Neuronal stem cell (in vitro differentiated cells): ENCODE measurements at regions not wholly inside any gene's neighbourhood (a gene's known extent, or its start where the extent isn't known, plus 50 kb on each side); places are given as distances from the start of the nearest gene placed in this dataset.

Experiments used
- DNase-seq: peaks from one replicate; pipeline ENCODE4 v3.0.0-alpha.2; 2013; ENCODE audit warnings: low spot score
- H2AFZ ChIP-seq: one replicate; pipeline ENCODE4 v1.6.1; 2013; ENCODE audit warnings: mild to moderate bottlenecking, low read length, inconsistent platforms
- H2AK5ac ChIP-seq: 2 replicates; pipeline ENCODE4 v1.6.1; 2013; ENCODE audit warnings: low read depth, mild to moderate bottlenecking, inconsistent platforms, low read length, moderate library complexity, mixed read lengths
- H2BK120ac ChIP-seq: 2 replicates; pipeline ENCODE4 v1.6.1; 2013; ENCODE audit warnings: low read depth, mild to moderate bottlenecking, inconsistent platforms, low read length, moderate library complexity, mixed read lengths
- H2BK12ac ChIP-seq: one replicate; pipeline ENCODE4 v1.6.1; 2013; ENCODE audit warnings: low read length, inconsistent platforms
- H2BK15ac ChIP-seq: 2 replicates; pipeline ENCODE4 v1.6.1; 2013; ENCODE audit warnings: mild to moderate bottlenecking, low read length, inconsistent platforms, mixed read lengths
- H2BK5ac ChIP-seq: one replicate; pipeline ENCODE4 v1.6.1; 2013; ENCODE audit warnings: inconsistent platforms, mild to moderate bottlenecking, low read length, moderate library complexity
- H3K14ac ChIP-seq: one replicate; pipeline ENCODE4 v1.6.1; 2013; ENCODE audit warnings: low read length, inconsistent platforms
- H3K18ac ChIP-seq: 2 replicates; pipeline ENCODE4 v1.6.1; 2013; ENCODE audit warnings: low read length, inconsistent platforms
- H3K23ac ChIP-seq: 2 replicates; pipeline ENCODE4 v1.6.1; 2013; ENCODE audit warnings: low read depth, mild to moderate bottlenecking, mixed read lengths, low read length, inconsistent platforms; ENCODE audit not compliant: poor library complexity
- H3K27ac ChIP-seq: replicated peaks from 3 replicates; pipeline ENCODE4 v1.5.1; 2013; ENCODE audit warnings: low read length, inconsistent platforms
- H3K27me3 ChIP-seq, 3 experiments: 2 replicates each; pipeline ENCODE4 v1.6.1; 2013; ENCODE audit warnings: low read length in 3 of 3, mild to moderate bottlenecking in 2 of 3, inconsistent platforms in 1 of 3, low read depth in 1 of 3, mixed read lengths in 1 of 3, moderate library complexity in 1 of 3; ENCODE audit not compliant: control insufficient read depth in 3 of 3, insufficient read depth in 3 of 3
- H3K36me3 ChIP-seq, 2 donors: replicated peaks in 1 of 2; 2 replicates each; pipeline ENCODE4 v1.6.1; 2013; ENCODE audit warnings: low read length in 2 of 2; ENCODE audit not compliant: control insufficient read depth in 2 of 2, insufficient read depth in 2 of 2
- H3K4ac ChIP-seq: 2 replicates; pipeline ENCODE4 v1.6.1; 2013; ENCODE audit warnings: inconsistent platforms, mild to moderate bottlenecking, low read length, moderate library complexity
- H3K4me1 ChIP-seq, 2 donors: 1 replicate in 1 of 2; 2 replicates in 1 of 2; pipeline ENCODE4 v1.6.1; 2013; ENCODE audit warnings: low read length in 2 of 2, low read depth in 1 of 2; ENCODE audit not compliant: control insufficient read depth in 2 of 2, insufficient read depth in 1 of 2
- H3K4me2 ChIP-seq: one replicate; pipeline ENCODE4 v1.6.1; 2013; ENCODE audit warnings: mild to moderate bottlenecking, low read length, inconsistent platforms; ENCODE audit not compliant: insufficient read depth, poor library complexity, severe bottlenecking
- H3K4me3 ChIP-seq, 2 donors: 2 replicates each; pipeline ENCODE4 v1.5.1; 2013; ENCODE audit warnings: low read length in 2 of 2, mild to moderate bottlenecking in 2 of 2, inconsistent platforms in 1 of 2, moderate library complexity in 1 of 2
- H3K79me1 ChIP-seq: one replicate; pipeline ENCODE4 v1.6.1; 2013; ENCODE audit warnings: low read depth, mild to moderate bottlenecking, inconsistent platforms, low read length, moderate library complexity
- H3K9ac ChIP-seq: one replicate; pipeline ENCODE4 v1.6.1; 2013; ENCODE audit warnings: mild to moderate bottlenecking, low read depth, low read length, inconsistent platforms; ENCODE audit not compliant: poor library complexity
- H3K9me3 ChIP-seq, 2 donors: replicated peaks in 1 of 2; 2 replicates each; pipeline versions ENCODE3 to v1.6.1; 2013; ENCODE audit warnings: low read length in 2 of 2, mild to moderate bottlenecking in 2 of 2, inconsistent platforms in 1 of 2, low read depth in 1 of 2, mixed read lengths in 1 of 2, moderate library complexity in 1 of 2; ENCODE audit not compliant: control insufficient read depth in 2 of 2, insufficient read depth in 1 of 2
- H4K8ac ChIP-seq: one replicate; pipeline ENCODE4 v1.6.1; 2013; ENCODE audit warnings: low read depth, mild to moderate bottlenecking, inconsistent platforms, low read length, moderate library complexity
- H4K91ac ChIP-seq: one replicate; pipeline ENCODE4 v1.6.1; 2013; ENCODE audit warnings: low read length, low read depth, mild to moderate bottlenecking, inconsistent platforms; ENCODE audit not compliant: poor library complexity
- WGBS, 2 donors: extraction: QIAGEN DNeasy Blood & Tissue Kit; methylation state at CpG; one replicate each; pipeline ENCODE4 v1.1.7; 2013; ENCODE audit warnings: missing lambda C conversion rate in 2 of 2, mixed read lengths in 1 of 2; ENCODE audit not compliant: insufficient read length in 2 of 2, insufficient replicate concordance in 1 of 2; ENCODE audit errors: extremely low coverage in 2 of 2; 5-methylcytosine and 5-hydroxymethylcytosine counted together

DNA sequence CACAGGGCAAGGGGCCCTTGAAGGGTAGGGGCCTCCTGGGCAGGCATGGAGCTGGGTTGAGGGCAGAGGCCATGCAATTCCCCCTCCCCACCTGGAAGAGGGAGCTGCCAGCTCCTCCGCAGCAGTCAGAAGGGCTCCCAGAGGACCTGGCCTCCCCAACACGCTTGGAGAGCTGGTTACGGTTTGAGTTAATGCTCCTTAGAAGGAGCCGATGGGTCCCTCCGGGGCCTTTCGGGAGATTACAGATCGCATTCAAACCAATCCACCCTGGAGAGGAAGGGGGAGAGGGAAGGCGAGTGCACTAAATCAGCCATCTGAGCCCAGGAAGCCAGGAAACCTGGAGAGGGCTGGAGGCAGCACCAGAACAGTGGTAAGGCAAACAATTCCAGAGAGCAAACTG is 106.3 kb upstream of the CSF3R start:
- Histone ChIP-seq H3K4ac (no peak overlapping the region), H3K14ac (no peak overlapping the region), H3K4me2 (no peak overlapping the region), H4K8ac (peak overlapping the region; percentile 52), H2BK12ac (peak overlapping the region; percentile 63), H2BK120ac (no peak overlapping the region), H4K91ac (no peak overlapping the region), H3K9ac (no peak overlapping the region), H3K18ac (peak overlapping the region; percentile 29), H3K4me1 (peaks cover 0 to 37% of the 10 kb centered on the region in 2 donors), H3K23ac (no peak overlapping the region), H2BK5ac (no peak overlapping the region), H2AK5ac (peak overlapping the region; percentile 65), H2AFZ (no peak overlapping the region), H3K9me3 (no peaks in the 10 kb centered on the region), H2BK15ac (peak overlapping the region; percentile 22), H3K36me3 (no peaks in the 10 kb centered on the region), H3K4me3 (no peak overlapping the region), H3K27ac (no peak overlapping the region), H3K79me1 (no peaks in the 10 kb centered on the region), H3K27me3 (peaks cover 0 to 45% (median 0%) of the 10 kb centered on the region in 3 experiments)
- WGBS, 2 donors = no CpG with 5 or more reads among the region's 8 CpGs
- no peak for DNase-seq

DNA sequence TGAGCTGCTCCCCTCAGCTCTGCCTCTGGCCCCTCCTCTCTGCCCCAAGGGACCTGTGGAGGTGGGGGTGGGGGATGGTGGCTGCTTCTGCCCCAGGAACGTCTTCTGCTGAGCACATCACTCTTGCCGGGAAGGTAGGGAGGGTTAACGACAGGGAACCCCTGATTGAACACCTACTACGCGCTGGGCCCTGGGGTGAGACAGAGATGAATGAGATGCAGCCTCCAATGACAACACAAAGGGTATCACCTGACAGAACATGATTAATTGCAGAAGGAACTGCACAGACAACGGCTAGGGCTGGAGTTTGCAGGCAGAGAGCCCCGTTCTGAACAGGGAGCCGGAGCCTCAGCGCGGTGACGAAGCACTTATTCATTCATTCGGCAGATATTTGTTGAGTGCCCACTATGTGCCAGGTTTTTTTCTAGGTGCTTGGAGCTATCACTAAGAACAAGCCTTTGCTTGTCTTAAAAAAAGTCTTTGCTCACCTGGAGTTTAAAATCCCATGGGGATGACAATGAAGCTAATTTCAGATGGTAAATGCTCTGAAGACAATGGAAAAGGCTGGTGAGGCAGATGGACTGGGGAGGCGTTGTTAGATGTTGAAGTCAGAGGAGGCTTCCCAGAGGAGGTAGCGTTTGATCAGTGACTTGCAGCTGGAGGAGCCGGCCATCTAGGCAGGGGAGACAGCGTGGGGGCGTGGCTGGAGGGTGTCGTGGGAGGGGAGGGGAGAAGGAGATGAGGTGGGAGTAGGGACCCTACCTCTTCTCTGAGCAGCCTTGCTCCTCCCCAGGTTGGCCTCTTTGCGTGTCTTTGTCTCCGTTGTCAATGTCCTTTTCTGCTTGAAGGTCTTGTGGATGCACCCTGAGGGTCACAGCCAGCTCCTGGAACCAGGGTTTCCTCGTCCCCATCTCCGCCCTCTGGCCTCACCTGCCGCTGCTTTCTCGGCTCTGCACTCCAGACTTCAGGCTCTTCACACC is 103.1 kb upstream of the CSF3R start:
- Histone ChIP-seq H3K4me3 (no peak overlapping the region), H4K8ac (no peak overlapping the region), H3K9ac (no peak overlapping the region), H3K27ac (no peak overlapping the region), H4K91ac (no peak overlapping the region), H2BK5ac (no peak overlapping the region), H3K14ac (no peak overlapping the region), H2BK15ac (peak overlapping the region; percentile 50), H3K23ac (peak overlapping the region; percentile 29), H3K27me3 (peaks cover 0 to 57% (median 0%) of the 10 kb centered on the region in 3 experiments), H2AK5ac (peak overlapping the region; percentile 57), H3K4me2 (no peak overlapping the region), H2BK120ac (no peak overlapping the region), H2AFZ (no peak overlapping the region), H3K79me1 (no peaks in the 10 kb centered on the region), H3K4me1 (peaks cover 0 to 35% of the 10 kb centered on the region in 2 donors), H3K9me3 (no peaks in the 10 kb centered on the region), H3K36me3 (no peaks in the 10 kb centered on the region), H3K18ac (peak overlapping the region; percentile 58), H2BK12ac (no peak overlapping the region), H3K4ac (no peak overlapping the region)
- no CpG with 5 or more reads among the region's 24 CpGs for WGBS, 2 donors
- DNase-seq = no peak

DNA sequence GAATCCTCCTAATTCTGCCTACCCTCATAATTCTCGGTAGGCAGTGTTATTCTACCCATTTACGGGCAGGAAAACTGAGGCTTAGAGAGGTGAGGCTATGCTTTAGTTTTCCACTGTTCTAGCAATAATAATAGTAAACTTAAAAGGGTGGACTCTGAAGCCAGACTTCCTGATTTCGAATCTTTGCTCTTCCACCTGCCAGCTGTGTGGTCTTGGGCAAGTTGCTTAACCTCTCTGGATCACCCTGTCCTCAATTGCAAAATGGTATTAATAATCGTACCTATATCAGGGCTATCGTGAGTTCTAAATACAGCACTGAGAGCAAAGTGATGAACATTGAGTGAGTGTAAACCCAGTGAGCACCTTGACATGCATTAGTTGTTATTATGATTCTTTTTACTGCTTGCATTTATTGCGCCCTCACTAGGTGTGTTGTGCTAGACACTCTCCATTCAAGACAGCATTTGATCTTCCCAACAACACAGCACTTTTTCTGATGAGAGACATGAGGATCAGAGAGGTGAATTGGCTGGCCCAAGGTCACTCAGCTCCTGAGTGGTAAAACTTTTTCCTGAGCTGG is 102.3 kb upstream of the CSF3R start:
- no peak overlapping the region for H4K8ac ChIP-seq
- H3K9me3 ChIP-seq = no peaks in the 10 kb centered on the region
- no peak overlapping the region for H3K4me3 ChIP-seq
- H3K27ac ChIP-seq = no peak overlapping the region
- no peak overlapping the region for H2BK15ac ChIP-seq
- H2BK120ac ChIP-seq = no peak overlapping the region
- WGBS, 2 donors = no CpG with 5 or more reads among the region's 6 CpGs
- H2AFZ ChIP-seq = no peak overlapping the region
- H4K91ac ChIP-seq = no peak overlapping the region
- no peak overlapping the region for H3K9ac ChIP-seq
- H3K36me3 ChIP-seq = no peaks in the 10 kb centered on the region
- H3K14ac ChIP-seq = no peak overlapping the region
- no peak overlapping the region for H3K23ac ChIP-seq
- H2BK5ac ChIP-seq = no peak overlapping the region
- no peak overlapping the region for H3K4ac ChIP-seq
- H2AK5ac ChIP-seq = no peak overlapping the region
- H3K4me2 ChIP-seq = no peak overlapping the region
- no peaks in the 10 kb centered on the region for H3K79me1 ChIP-seq
- no peak for DNase-seq
- peaks cover 0 to 56% (median 0%) of the 10 kb centered on the region in 3 experiments for H3K27me3 ChIP-seq
- H2BK12ac ChIP-seq = no peak overlapping the region
- H3K18ac ChIP-seq = no peak overlapping the region
- peaks cover 0 to 29% of the 10 kb centered on the region in 2 donors for H3K4me1 ChIP-seq
